GM23338 (cell line): ENCODE measurements at regions not wholly inside any gene's neighbourhood (a gene's known extent, or its start where the extent isn't known, plus 50 kb on each side); places are given as distances from the start of the nearest gene placed in this dataset.

Experiments used
- ETS1 ChIP-seq: IDR thresholded peaks from 2 replicates; pipeline ENCODE4 v1.6.1; 2016; ENCODE audit warnings: antibody characterized with exemption
- EZH2 ChIP-seq: fragments of 200-600 bp; sonication (generic); IDR thresholded peaks from one replicate; pipeline ENCODE4 v1.8.0; 2017; ENCODE audit warnings: antibody characterized with exemption, mild to moderate bottlenecking, low read depth; ENCODE audit not compliant: unreplicated experiment
- REST ChIP-seq: IDR thresholded peaks from one replicate; pipeline ENCODE4 v1.6.1; 2018; ENCODE audit warnings: antibody characterized with exemption; ENCODE audit not compliant: unreplicated experiment
- ZNF331 ChIP-seq: fragments of 250-450 bp; sonication (Bioruptor Pico); IDR thresholded peaks from 2 replicates; pipeline ENCODE4 v1.5.0; 2020; ENCODE audit warnings: low read depth, mild to moderate bottlenecking, moderate library complexity
- ZNF462 ChIP-seq: fragments of 250-450 bp; sonication (Bioruptor Pico); IDR thresholded peaks from 2 replicates; pipeline ENCODE4 v1.5.0; 2020; ENCODE audit warnings: mild to moderate bottlenecking, moderate library complexity

- no peak for TF ChIP-seq ZNF462 (CRISPR knock-in tag)
- TF ChIP-seq ZNF331 (CRISPR knock-in tag) = no peak
- TF ChIP-seq REST = no peak
- TF ChIP-seq EZH2 = no peak
- TF ChIP-seq ETS1 = no peak
These were observed 399.3 kb downstream of the CADM1 start (continued) for GRCh38 chr11:115104851-115105453.
